ENCODE measurements at regions not wholly inside any gene's neighbourhood (a gene's known extent, or its start where the extent isn't known, plus 50 kb on each side); places are given as distances from the start of the nearest gene placed in this dataset.
A peak's percentile ranks its signal among the peaks of the same experiment; 100 is the strongest.
"Not testable (repeated sequence)": the region's sequence is repeated elsewhere in the genome, so short reads cannot be mapped to it uniquely, and the experiment has no call there.

DNA sequence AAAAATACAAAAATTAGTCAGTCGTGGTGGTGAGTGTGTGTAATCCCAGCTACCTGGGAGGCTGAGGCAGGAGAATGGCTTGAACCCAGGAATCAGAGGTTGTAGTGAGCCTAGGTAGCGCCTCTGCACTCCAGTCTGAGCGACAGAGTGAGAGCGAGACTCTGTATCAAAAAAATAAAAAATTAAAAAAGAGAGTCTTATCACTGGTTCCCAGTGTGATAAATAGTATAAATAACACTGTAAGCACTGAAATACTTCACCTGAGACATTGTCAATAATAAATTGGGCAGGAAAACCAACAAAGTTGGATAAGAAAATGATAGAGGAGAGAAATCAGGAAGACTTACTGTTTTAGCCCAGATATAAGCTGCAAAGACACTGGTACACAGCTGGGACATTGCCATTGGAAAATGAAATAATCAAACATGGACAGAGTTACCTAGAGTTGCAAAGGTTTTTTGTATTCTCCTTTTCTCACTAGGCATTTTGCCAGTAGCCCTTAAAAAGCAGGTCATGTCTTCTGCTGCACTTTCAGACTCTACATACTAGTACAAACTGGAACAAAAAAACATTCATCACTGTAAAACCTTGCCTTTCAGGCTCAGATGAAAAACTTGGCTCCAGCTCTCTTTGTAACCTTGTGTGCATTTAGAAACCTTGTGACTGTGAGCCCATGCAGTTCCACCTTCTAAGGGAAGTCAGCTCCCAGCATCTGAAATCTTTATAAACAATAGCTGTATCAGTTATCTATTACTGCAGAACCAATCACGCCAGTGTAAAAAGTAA lies 55.0 kb upstream of the PPP1R2C start:
- Histone ChIP-seq H2AFZ (ENCODE audit: low read depth, low read length) (no peak overlapping the region), H3K4me1 (ENCODE audit: low read length) (peaks cover 10% of the 10 kb centered on the region), H3K79me2 (ENCODE audit: low read length) (no peaks in the 10 kb centered on the region), H3K4me2 (ENCODE audit: low read length) (no peak overlapping the region), H3K4me3 (ENCODE audit: low read length) (no peak overlapping the region), H3K9me3 (ENCODE audit: insufficient read depth, low read length) (no peaks in the 10 kb centered on the region), H3K9ac (ENCODE audit: low read length) (no peak overlapping the region), H3K36me3 (replicated peaks; ENCODE audit: low read depth, low read length) (no peaks in the 10 kb centered on the region), H3K27ac (ENCODE audit: low read length) (no peak overlapping the region), H3K27me3 (ENCODE audit: low read depth, low read length) (no peaks in the 10 kb centered on the region), H4K20me1 (ENCODE audit: insufficient read depth, low read length) (no peaks in the 10 kb centered on the region)
- TF ChIP-seq EZH2phosphoT487 (IDR thresholded peaks at IDR 0.05; ENCODE audit: low read depth): no peak
- TF ChIP-seq, protein P1, sequence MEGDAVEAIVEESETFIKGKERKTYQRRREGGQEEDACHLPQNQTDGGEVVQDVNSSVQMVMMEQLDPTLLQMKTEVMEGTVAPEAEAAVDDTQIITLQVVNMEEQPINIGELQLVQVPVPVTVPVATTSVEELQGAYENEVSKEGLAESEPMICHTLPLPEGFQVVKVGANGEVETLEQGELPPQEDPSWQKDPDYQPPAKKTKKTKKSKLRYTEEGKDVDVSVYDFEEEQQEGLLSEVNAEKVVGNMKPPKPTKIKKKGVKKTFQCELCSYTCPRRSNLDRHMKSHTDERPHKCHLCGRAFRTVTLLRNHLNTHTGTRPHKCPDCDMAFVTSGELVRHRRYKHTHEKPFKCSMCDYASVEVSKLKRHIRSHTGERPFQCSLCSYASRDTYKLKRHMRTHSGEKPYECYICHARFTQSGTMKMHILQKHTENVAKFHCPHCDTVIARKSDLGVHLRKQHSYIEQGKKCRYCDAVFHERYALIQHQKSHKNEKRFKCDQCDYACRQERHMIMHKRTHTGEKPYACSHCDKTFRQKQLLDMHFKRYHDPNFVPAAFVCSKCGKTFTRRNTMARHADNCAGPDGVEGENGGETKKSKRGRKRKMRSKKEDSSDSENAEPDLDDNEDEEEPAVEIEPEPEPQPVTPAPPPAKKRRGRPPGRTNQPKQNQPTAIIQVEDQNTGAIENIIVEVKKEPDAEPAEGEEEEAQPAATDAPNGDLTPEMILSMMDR (IDR thresholded peaks at IDR 0.05; ENCODE audit: low read depth, low read length): no peak

DNA sequence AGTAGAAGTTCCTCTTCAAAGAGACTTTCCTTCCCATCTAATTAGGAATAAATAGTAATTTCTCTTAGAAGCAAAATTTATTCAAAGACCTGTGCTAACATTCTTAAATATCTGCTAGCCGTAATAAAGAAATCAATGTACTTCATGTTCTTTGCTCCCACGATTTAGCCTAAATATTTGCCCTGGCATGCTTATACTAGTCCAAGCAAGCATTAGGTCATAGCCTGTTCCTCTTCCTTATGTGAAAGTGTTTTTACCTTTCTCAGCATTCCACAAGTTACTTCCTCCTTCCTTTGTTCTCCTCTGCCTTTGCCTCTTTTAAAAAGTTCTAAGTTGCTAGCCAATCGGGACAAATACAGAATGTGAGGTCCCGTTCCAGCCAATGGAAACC lies 55.6 kb upstream of the PPP1R2C start:
- not testable (repeated sequence) for H3K4me2 ChIP-seq (ENCODE audit: low read length); H3K27ac ChIP-seq (ENCODE audit: low read length); H2AFZ ChIP-seq (ENCODE audit: low read depth, low read length); H3K9ac ChIP-seq (ENCODE audit: low read length); H4K20me1 ChIP-seq (ENCODE audit: insufficient read depth, low read length); H3K36me3 ChIP-seq (replicated peaks; ENCODE audit: low read depth, low read length); H3K9me3 ChIP-seq (ENCODE audit: insufficient read depth, low read length); H3K4me3 ChIP-seq (ENCODE audit: low read length); H3K27me3 ChIP-seq (ENCODE audit: low read depth, low read length); H3K79me2 ChIP-seq (ENCODE audit: low read length)
- peaks cover 14% of the 10 kb centered on the region for H3K4me1 ChIP-seq (ENCODE audit: low read length)

DNA sequence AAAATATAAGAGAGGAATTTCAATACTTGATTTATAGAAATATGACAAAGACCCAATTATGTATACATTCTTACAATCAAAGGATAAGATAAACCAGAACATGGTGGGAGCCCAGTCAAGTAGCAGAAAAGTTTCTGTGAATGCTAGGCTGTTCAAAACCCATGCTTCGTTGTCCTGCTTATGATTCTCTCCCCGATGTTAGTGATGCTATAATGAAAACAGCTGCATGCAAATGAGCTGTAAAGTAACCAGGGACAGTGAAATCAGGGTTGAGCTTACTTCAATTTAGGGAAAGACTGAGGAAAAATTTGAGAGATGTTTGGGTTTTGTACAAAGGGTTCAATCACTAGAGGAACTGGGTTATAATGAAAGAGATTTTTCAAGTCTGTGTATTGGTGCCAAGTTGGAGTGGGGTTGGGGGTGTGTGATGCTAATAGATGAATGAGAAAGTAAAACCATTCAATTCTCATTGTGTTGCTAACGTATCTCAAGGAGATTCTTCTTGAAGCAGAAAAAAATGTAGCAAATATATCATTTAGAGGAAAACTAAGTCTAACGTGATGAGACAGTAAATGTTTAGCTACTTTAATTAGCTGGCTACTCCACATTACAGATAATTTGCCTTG lies 59.3 kb upstream of the PPP1R2C start:
- Histone ChIP-seq H3K4me3 (ENCODE audit: low read length) (no peak overlapping the region), H4K20me1 (ENCODE audit: insufficient read depth, low read length) (no peaks in the 10 kb centered on the region), H3K9me3 (ENCODE audit: insufficient read depth, low read length) (no peaks in the 10 kb centered on the region), H3K4me1 (ENCODE audit: low read length) (peaks cover 29% of the 10 kb centered on the region), H3K27me3 (ENCODE audit: low read depth, low read length) (no peaks in the 10 kb centered on the region), H2AFZ (ENCODE audit: low read depth, low read length) (peak overlapping the region; percentile 54; the same call in 1 of the 2 replicates), H3K4me2 (ENCODE audit: low read length) (peak overlapping the region; percentile 39), H3K9ac (ENCODE audit: low read length) (no peak overlapping the region), H3K27ac (ENCODE audit: low read length) (peak overlapping the region; percentile 11; the same call in 1 of the 2 replicates), H3K79me2 (ENCODE audit: low read length) (no peaks in the 10 kb centered on the region), H3K36me3 (replicated peaks; ENCODE audit: low read depth, low read length) (peaks cover 2% of the 10 kb centered on the region)
- TF ChIP-seq, protein P1 (IDR thresholded peaks at IDR 0.05; ENCODE audit: low read depth, low read length): no peak
- no peak for TF ChIP-seq EZH2phosphoT487 (IDR thresholded peaks at IDR 0.05; ENCODE audit: low read depth)

DNA sequence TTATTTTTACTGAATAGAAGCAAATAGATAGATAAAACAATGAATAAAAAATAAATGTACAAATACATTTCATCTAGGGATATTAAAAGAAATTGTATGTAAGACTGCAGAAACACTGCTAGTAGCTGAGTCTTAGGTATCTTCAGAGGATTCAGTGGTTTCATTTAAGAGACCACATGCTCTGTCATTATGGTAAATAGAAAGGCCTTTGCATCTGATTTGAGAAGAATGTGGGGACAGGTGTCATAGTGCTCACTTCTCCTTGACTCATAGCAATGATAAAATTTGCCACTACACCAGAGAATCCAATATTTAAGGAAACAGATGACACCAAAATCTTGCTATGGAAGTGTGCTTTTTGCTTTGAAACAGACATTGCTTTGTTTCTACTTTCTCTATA lies 59.8 kb upstream of the PPP1R2C start:
- TF ChIP-seq, protein P1 (IDR thresholded peaks at IDR 0.05; ENCODE audit: low read depth, low read length): no peak
- no peak for TF ChIP-seq EZH2phosphoT487 (IDR thresholded peaks at IDR 0.05; ENCODE audit: low read depth)
- H4K20me1 ChIP-seq (ENCODE audit: insufficient read depth, low read length): no peaks in the 10 kb centered on the region

More for the DNA sequence above, 59.8 kb upstream of the PPP1R2C start:
- Histone ChIP-seq H3K36me3 (replicated peaks; ENCODE audit: low read depth, low read length) (peaks cover 2% of the 10 kb centered on the region), H3K9me3 (ENCODE audit: insufficient read depth, low read length) (no peaks in the 10 kb centered on the region), H3K27ac (ENCODE audit: low read length) (peak overlapping the region; percentile 11; the same call in 1 of the 2 replicates), H3K9ac (ENCODE audit: low read length) (no peak overlapping the region), H3K4me3 (ENCODE audit: low read length) (no peak overlapping the region), H2AFZ (ENCODE audit: low read depth, low read length) (0 out of 2 replicates have a peak overlapping the region, but pooled peaks have one; percentile 54), H3K27me3 (ENCODE audit: low read depth, low read length) (no peaks in the 10 kb centered on the region), H3K4me2 (ENCODE audit: low read length) (peak overlapping the region; percentile 39), H3K79me2 (ENCODE audit: low read length) (no peaks in the 10 kb centered on the region), H3K4me1 (ENCODE audit: low read length) (peaks cover 29% of the 10 kb centered on the region)
